Right cardiac atrium (tissue), 5 donors: ENCODE measurements at regions not wholly inside any gene's neighbourhood (a gene's known extent, or its start where the extent isn't known, plus 50 kb on each side); places are given as distances from the start of the nearest gene placed in this dataset.
"Not testable (repeated sequence)": the region's sequence is repeated elsewhere in the genome, so short reads cannot be mapped to it uniquely, and the experiment has no call there.

Experiments used
- ATAC-seq, 2 donors: fragments of 200-7000 bp; cut with Tn5 transposase; one replicate each; pipeline versions ENCODE4 v1.8.0 to v1.9.1; 2020; ENCODE audit warnings: moderate library complexity in 2 of 2, mild to moderate bottlenecking in 1 of 2
- DNase-seq, 3 donors: peaks; one replicate each; pipeline ENCODE4 v3.0.0-alpha.2; 2020
- H3K27ac ChIP-seq: one replicate; pipeline ENCODE4 v1.5.1; 2013; ENCODE audit warnings: mild to moderate bottlenecking, low read length, control low read depth, moderate library complexity
- H3K27me3 ChIP-seq: one replicate; pipeline ENCODE4 v1.6.1; 2013; ENCODE audit not compliant: control insufficient read depth, insufficient read depth
- H3K4me1 ChIP-seq: one replicate; pipeline ENCODE4 v1.6.1; 2013; ENCODE audit warnings: low read length; ENCODE audit not compliant: control insufficient read depth, insufficient read depth
- H3K4me3 ChIP-seq: one replicate; pipeline ENCODE4 v1.5.1; 2013; ENCODE audit warnings: low read length, control low read depth
- H3K9me3 ChIP-seq: one replicate; pipeline ENCODE4 v1.6.1; 2013; ENCODE audit warnings: low read length; ENCODE audit not compliant: control insufficient read depth
- WGBS: extraction: QIAGEN DNeasy Blood & Tissue Kit; methylation state at CpG from one replicate; pipeline ENCODE4 v1.1.7; 2013; 5-methylcytosine and 5-hydroxymethylcytosine counted together
- intact Hi-C, 4 donors: fragments of 100-400 bp; cut with DNase I; formaldehyde crosslinking; loops; one replicate each; pipeline versions ENCODE4 v1.11.0 to v1.14.0; 2022 to 2023
- donor health status: healthy with polysubstance abuse.
- donor health status: DM: no; HTN: yes; CAD: no.
- donor health status: DM: no; HTN: no; CAD: no.
- donor health status: DM: no; HTN: yes; CAD: no; lungs with severe emphysema.
- donor health status: DM: yes; HTN: yes; CAD: no.

GRCh38 chr6:144936764-144937163 is 651.6 kb downstream of the UTRN start:
- Histone ChIP-seq H3K4me1 (no peaks in the 10 kb centered on the region), H3K4me3 (no peak overlapping the region), H3K27me3 (no peaks in the 10 kb centered on the region), H3K9me3 (no peaks in the 10 kb centered on the region), H3K27ac (no peak overlapping the region)
- ATAC-seq (no peak), DNase-seq (no peak)
- intact Hi-C loops = loop anchor here in 1 of 4 donors (10.0 kb wide), 1 partner anchor 352 kb away; no protein-coding TSS in a partner anchor
- WGBS = 52% methylated on average over 2 of the region's 2 CpGs

GRCh38 chr6:144939921-144940320 is 654.8 kb downstream of the UTRN start:
- Histone ChIP-seq H3K4me1 (no peaks in the 10 kb centered on the region), H3K4me3 (no peak overlapping the region), H3K9me3 (no peaks in the 10 kb centered on the region), H3K27me3 (no peaks in the 10 kb centered on the region), H3K27ac (no peak overlapping the region)
- intact Hi-C loops = loop anchor here in 1 of 4 donors (10.0 kb wide), 1 partner anchor 355 kb away; no protein-coding TSS in a partner anchor
- WGBS = 100% methylated on average over 1 of the region's 1 CpG
- ATAC-seq = no peak
- DNase-seq = no peak

- ATAC-seq (no peak), DNase-seq (no peak)
- Histone ChIP-seq H3K4me1 (no peaks in the 10 kb centered on the region), H3K4me3 (no peak overlapping the region), H3K27me3 (no peaks in the 10 kb centered on the region), H3K9me3 (no peaks in the 10 kb centered on the region), H3K27ac (no peak overlapping the region)
- 97% methylated on average over 4 of the region's 4 CpGs for WGBS
- intact Hi-C loops = no loop called here
These were observed 659.0 kb downstream of the UTRN start for GRCh38 chr6:144944106-144944505.

- ATAC-seq (no peak), DNase-seq (no peak)
- H3K4me1 ChIP-seq = no peaks in the 10 kb centered on the region
- intact Hi-C loops = no loop called here
- WGBS = 78% methylated on average over 4 of the region's 4 CpGs
- no peak overlapping the region for H3K4me3 ChIP-seq
- H3K9me3 ChIP-seq = no peaks in the 10 kb centered on the region
- H3K27ac ChIP-seq = no peak overlapping the region
- no peaks in the 10 kb centered on the region for H3K27me3 ChIP-seq
These were observed 662.4 kb downstream of the UTRN start for GRCh38 chr6:144947398-144947976.

GRCh38 chr6:144951730-144952437 is 666.7 kb downstream of the UTRN start:
- ATAC-seq (no peak), DNase-seq (no peak)
- intact Hi-C loops = no loop called here
- Histone ChIP-seq H3K4me3 (no peak overlapping the region), H3K4me1 (no peaks in the 10 kb centered on the region), H3K27me3 (no peaks in the 10 kb centered on the region), H3K9me3 (no peaks in the 10 kb centered on the region), H3K27ac (no peak overlapping the region)
- WGBS = 61% methylated on average over 3 of the region's 3 CpGs

- WGBS = 91% methylated on average over 3 of the region's 3 CpGs
These were observed 667.5 kb downstream of the UTRN start for GRCh38 chr6:144952456-144953240.

GRCh38 chr6:144953552-144954240 is 668.6 kb downstream of the UTRN start:
- WGBS = 79% methylated on average over 5 of the region's 5 CpGs
- ATAC-seq (no peak), DNase-seq (no peak)
- Histone ChIP-seq H3K9me3 (no peaks in the 10 kb centered on the region), H3K27ac (no peak overlapping the region), H3K4me3 (no peak overlapping the region), H3K4me1 (no peaks in the 10 kb centered on the region), H3K27me3 (no peaks in the 10 kb centered on the region)
- intact Hi-C loops = no loop called here

More at GRCh38 chr6:144952456-144953240, 667.5 kb downstream of the UTRN start:
- Histone ChIP-seq H3K27me3 (no peaks in the 10 kb centered on the region), H3K27ac (no peak overlapping the region), H3K4me3 (no peak overlapping the region), H3K9me3 (no peaks in the 10 kb centered on the region), H3K4me1 (no peaks in the 10 kb centered on the region)
- no peak for ATAC-seq
- intact Hi-C loops = no loop called here
- DNase-seq = no peak

- Histone ChIP-seq H3K9me3 (no peaks in the 10 kb centered on the region), H3K27ac (no peak overlapping the region), H3K4me1 (no peaks in the 10 kb centered on the region), H3K27me3 (no peaks in the 10 kb centered on the region), H3K4me3 (no peak overlapping the region)
- WGBS = 93% methylated on average over 3 of the region's 3 CpGs
- DNase-seq = no peak
- no peak for ATAC-seq
- intact Hi-C loops = no loop called here
These were observed 669.1 kb downstream of the UTRN start for GRCh38 chr6:144954241-144954556.

GRCh38 chr6:144955392-144955791 is 670.3 kb downstream of the UTRN start:
- H3K4me1 ChIP-seq = no peaks in the 10 kb centered on the region
- WGBS = 38% methylated on average over 2 of the region's 2 CpGs
- DNase-seq (no peak), ATAC-seq (no peak)
- H3K9me3 ChIP-seq = no peaks in the 10 kb centered on the region
- intact Hi-C loops = no loop called here
- H3K4me3 ChIP-seq = no peak overlapping the region
- H3K27ac ChIP-seq = no peak overlapping the region
- no peaks in the 10 kb centered on the region for H3K27me3 ChIP-seq

- no peak for ATAC-seq
- H3K27me3 ChIP-seq = no peaks in the 10 kb centered on the region
- no peaks in the 10 kb centered on the region for H3K9me3 ChIP-seq
- H3K4me1 ChIP-seq = no peaks in the 10 kb centered on the region
- intact Hi-C loops = no loop called here
- 81% methylated on average over 3 of the region's 3 CpGs for WGBS
- DNase-seq = no peak
- no peak overlapping the region for H3K4me3 ChIP-seq
- no peak overlapping the region for H3K27ac ChIP-seq
These were observed 670.7 kb downstream of the UTRN start for GRCh38 chr6:144955859-144956258.

- H3K27me3 ChIP-seq, H3K4me3 ChIP-seq, H3K4me1 ChIP-seq, H3K27ac ChIP-seq, intact Hi-C loops, H3K9me3 ChIP-seq, ATAC-seq, DNase-seq: not testable (repeated sequence)
These were observed 671.6 kb downstream of the UTRN start for GRCh38 chr6:144956697-144957096.
